Kidney epithelial cell (primary cell): ENCODE measurements at regions not wholly inside any gene's neighbourhood (a gene's known extent, or its start where the extent isn't known, plus 50 kb on each side); places are given as distances from the start of the nearest gene placed in this dataset.

ENCODE experiments used
- DNase-seq: peaks from one replicate; pipeline ENCODE4 v3.0.0-alpha.2; 2010; ENCODE audit warnings: low read depth
- H3K27me3 ChIP-seq: 2 replicates; pipeline ENCODE4 v1.6.0; 2011; ENCODE audit warnings: low read length; ENCODE audit not compliant: control insufficient read depth, insufficient read depth
- H3K36me3 ChIP-seq: 2 replicates; pipeline ENCODE4 v1.5.1; 2011; ENCODE audit warnings: low read length; ENCODE audit not compliant: control insufficient read depth, insufficient read depth
- H3K4me3 ChIP-seq: 2 replicates; pipeline ENCODE4 v1.5.1; 2011; ENCODE audit warnings: low read depth, mild to moderate bottlenecking, control low read depth, low read length
- TF ChIP-seq, protein P1 (sequence below): IDR thresholded peaks from 2 replicates; pipeline ENCODE4 v1.5.1; 2011; ENCODE audit warnings: mild to moderate bottlenecking, moderate library complexity, low read length, control low read depth, inconsistent platforms; ENCODE audit not compliant: insufficient read depth, poor library complexity, severe bottlenecking

- Histone ChIP-seq H3K4me3 (no peak overlapping the region), H3K36me3 (no peaks in the 10 kb centered on the region), H3K27me3 (no peaks in the 10 kb centered on the region)
- TF ChIP-seq, protein P1, sequence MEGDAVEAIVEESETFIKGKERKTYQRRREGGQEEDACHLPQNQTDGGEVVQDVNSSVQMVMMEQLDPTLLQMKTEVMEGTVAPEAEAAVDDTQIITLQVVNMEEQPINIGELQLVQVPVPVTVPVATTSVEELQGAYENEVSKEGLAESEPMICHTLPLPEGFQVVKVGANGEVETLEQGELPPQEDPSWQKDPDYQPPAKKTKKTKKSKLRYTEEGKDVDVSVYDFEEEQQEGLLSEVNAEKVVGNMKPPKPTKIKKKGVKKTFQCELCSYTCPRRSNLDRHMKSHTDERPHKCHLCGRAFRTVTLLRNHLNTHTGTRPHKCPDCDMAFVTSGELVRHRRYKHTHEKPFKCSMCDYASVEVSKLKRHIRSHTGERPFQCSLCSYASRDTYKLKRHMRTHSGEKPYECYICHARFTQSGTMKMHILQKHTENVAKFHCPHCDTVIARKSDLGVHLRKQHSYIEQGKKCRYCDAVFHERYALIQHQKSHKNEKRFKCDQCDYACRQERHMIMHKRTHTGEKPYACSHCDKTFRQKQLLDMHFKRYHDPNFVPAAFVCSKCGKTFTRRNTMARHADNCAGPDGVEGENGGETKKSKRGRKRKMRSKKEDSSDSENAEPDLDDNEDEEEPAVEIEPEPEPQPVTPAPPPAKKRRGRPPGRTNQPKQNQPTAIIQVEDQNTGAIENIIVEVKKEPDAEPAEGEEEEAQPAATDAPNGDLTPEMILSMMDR = no peak
- DNase-seq = no peak
These were observed 62.6 kb upstream of the WNT7B start for GRCh38 chr22:46039535-46039934.

DNA sequence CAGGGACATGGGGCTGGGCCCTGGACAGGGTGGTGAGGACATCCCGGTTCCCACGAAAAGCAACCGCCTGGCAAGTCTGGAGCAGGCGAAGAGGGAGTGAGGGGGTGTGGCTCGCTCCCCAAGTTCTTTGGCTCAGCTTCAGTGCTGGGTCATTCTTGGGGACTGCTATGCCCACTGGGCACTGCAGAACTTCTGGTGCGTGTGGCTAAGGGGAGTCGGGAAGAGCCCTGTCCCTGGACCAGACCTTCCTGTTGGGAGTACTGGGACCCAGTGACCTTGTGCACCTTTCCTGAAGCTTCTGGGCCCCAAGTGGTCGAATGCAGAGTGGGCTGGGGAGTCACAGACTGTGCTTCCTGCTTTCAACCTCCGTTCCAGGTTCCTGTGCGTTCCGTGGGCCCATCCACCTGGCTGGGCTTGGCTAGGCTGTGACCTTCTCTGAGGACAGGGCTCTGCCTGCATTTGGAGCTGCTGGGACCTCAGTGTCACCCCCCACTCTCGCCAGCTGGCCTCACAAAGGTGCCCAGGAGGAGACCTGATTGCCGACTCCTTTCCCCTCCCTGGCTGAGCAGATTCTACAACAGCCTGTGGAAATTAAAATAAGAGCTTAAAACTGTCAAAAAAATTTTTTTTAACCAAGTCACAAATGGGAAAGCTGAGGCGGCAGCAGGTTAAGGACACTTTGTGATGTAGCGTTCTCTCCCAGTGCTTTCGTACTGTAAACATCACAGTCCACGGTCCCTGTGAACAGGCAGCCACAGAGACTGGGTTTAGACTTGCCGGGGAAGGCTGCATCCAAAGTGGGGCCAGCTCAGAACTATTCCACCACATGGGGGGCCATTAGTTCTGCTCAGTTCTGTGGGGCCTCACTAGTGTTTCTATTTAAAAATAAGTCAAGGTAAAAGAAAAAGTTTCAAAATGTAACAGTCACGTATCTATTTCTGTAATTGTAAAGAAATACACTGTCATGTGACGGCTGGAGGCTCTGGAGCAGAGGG, 63.8 kb upstream of the WNT7B start:
- Histone ChIP-seq H3K4me3 (no peak overlapping the region), H3K27me3 (no peaks in the 10 kb centered on the region), H3K36me3 (no peaks in the 10 kb centered on the region)
- DNase-seq = no peak
- TF ChIP-seq, protein P1 = no peak

DNA sequence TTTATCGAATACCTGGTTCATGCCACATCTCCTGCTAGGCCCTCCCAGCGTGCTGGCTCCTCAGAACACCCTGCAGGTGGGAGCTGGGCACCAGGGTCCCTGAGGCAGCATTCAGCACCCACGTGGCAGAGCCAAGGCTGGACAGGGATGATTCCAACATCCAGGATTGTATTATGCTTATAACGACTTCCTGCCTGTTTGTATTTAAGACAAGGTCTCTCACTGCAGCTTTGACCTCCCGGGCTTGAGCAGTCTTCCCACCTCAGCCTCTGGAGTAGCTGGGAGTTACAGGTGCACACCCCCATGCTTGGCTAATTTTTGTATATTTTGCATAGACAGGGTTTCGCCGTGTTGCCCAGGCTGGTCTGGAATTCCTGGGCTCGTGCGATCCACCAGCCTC, 64.7 kb upstream of the WNT7B start:
- no peaks in the 10 kb centered on the region for H3K36me3 ChIP-seq
- H3K27me3 ChIP-seq = no peaks in the 10 kb centered on the region
- TF ChIP-seq, protein P1 = no peak
- no peak for DNase-seq
- H3K4me3 ChIP-seq = no peak overlapping the region

DNA sequence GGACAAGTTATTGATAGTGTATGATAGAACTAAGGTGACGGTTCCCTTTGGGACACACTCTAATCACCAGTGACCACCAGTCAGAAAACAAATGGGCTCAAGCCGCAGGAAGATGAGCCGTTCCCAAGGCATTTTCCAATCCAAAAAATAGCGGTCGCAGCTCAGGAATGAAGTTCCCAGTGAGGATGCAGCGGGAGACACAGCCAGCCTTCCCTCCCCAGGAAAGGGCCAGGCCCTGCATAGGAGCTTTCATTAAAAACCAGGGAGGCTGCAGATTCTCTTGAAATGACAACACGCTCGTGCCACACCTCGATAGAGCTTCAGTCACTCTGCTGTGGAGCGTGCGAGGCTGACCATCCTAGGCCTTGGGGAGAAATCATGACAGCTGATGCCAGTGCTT, 65.8 kb upstream of the WNT7B start:
- no peak for DNase-seq
- TF ChIP-seq, protein P1 = no peak
- no peaks in the 10 kb centered on the region for H3K36me3 ChIP-seq
- no peaks in the 10 kb centered on the region for H3K27me3 ChIP-seq
- no peak overlapping the region for H3K4me3 ChIP-seq

DNA sequence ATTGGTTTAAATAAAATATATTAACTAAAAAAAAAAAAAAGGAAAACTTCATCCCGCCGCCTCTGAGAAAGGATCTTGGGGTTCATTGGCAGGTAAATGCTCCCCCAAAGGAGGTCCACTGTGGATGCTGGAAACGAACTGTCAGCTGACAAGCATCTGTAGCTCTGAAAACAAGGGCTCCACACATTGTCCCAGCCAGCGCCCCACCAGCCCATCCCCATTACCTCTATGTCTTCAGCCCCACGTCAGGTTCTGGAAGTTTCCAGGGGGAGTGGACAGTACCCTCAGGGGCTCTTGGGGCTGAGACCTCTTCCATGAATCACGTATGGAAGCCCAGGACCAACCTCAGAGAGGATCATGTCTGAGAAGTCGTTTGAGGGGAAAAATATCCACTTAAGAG, 66.4 kb upstream of the WNT7B start:
- TF ChIP-seq, protein P1 = no peak
- no peaks in the 10 kb centered on the region for H3K36me3 ChIP-seq
- DNase-seq = no peak
- H3K27me3 ChIP-seq = no peaks in the 10 kb centered on the region
- no peak overlapping the region for H3K4me3 ChIP-seq
